D721Med (cell line): ENCODE measurements at regions not wholly inside any gene's neighbourhood (a gene's known extent, or its start where the extent isn't known, plus 50 kb on each side); places are given as distances from the start of the nearest gene placed in this dataset.

Source experiments
- DNase-seq: peaks from one replicate; pipeline ENCODE4 v3.0.0; 2011; ENCODE audit warnings: low spot score; ENCODE audit not compliant: insufficient read length
- FAIRE-seq: peaks from 2 replicates; lab custom pipeline; 2011; peaks lifted over from hg19 to GRCh38; lab: Jason Lieb, UNC
- TF ChIP-seq, protein P1 (sequence below): IDR thresholded peaks from 2 replicates; pipeline ENCODE4 v1.5.1; 2012; ENCODE audit warnings: mild to moderate bottlenecking, control low read depth; ENCODE audit not compliant: insufficient read depth; ENCODE audit errors: missing control alignments

- no peak for FAIRE-seq
- TF ChIP-seq, protein P1, sequence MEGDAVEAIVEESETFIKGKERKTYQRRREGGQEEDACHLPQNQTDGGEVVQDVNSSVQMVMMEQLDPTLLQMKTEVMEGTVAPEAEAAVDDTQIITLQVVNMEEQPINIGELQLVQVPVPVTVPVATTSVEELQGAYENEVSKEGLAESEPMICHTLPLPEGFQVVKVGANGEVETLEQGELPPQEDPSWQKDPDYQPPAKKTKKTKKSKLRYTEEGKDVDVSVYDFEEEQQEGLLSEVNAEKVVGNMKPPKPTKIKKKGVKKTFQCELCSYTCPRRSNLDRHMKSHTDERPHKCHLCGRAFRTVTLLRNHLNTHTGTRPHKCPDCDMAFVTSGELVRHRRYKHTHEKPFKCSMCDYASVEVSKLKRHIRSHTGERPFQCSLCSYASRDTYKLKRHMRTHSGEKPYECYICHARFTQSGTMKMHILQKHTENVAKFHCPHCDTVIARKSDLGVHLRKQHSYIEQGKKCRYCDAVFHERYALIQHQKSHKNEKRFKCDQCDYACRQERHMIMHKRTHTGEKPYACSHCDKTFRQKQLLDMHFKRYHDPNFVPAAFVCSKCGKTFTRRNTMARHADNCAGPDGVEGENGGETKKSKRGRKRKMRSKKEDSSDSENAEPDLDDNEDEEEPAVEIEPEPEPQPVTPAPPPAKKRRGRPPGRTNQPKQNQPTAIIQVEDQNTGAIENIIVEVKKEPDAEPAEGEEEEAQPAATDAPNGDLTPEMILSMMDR: no peak
- no peak for DNase-seq
Measured at GRCh38 chr5:103890313-103890712, 327.7 kb upstream of the NUDT12 start.

DNA sequence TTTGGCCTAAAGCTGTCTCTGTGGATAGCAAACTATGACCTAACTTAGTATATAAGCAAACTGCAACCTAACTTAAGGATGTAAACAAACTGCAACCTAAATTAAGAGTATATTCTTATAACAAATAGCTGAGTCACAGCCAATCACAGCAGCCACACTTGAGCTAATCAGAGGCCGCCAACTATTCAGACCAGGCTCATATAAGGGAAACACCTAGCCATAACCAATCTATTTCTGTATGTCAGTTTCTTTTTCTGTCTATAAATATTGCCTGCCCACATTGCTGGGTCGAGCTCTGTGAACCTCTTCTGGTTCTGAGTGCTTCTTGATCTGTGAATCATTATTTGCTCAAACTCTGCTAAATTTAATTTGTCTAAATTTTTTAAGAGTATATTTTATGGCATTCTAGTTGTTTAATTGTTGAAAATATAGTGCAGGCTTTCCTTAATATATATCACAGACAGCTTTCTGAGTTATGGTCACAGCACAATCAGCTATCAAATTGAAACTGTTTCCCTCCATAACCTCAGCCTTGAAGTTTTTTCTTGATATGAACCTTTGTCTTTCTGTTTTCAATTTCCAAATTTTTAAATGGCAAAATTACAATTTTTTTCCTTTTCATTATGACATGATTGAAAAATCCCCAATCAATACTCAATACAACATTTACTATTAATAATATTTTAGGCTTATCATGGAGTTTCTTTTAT lies 327.1 kb upstream of the NUDT12 start:
- TF ChIP-seq, protein P1: no peak
- DNase-seq: no peak
- FAIRE-seq: no peak

- FAIRE-seq: no peak
- no peak for DNase-seq
Measured at GRCh38 chr5:103886826-103887225, 324.2 kb upstream of the NUDT12 start.

GRCh38 chr5:103883143-103883542 lies 320.6 kb upstream of the NUDT12 start:
- TF ChIP-seq, protein P1: no peak
- FAIRE-seq (no peak), DNase-seq (no peak)

More at GRCh38 chr5:103886826-103887225, 324.2 kb upstream of the NUDT12 start:
- TF ChIP-seq, protein P1: no peak

DNA sequence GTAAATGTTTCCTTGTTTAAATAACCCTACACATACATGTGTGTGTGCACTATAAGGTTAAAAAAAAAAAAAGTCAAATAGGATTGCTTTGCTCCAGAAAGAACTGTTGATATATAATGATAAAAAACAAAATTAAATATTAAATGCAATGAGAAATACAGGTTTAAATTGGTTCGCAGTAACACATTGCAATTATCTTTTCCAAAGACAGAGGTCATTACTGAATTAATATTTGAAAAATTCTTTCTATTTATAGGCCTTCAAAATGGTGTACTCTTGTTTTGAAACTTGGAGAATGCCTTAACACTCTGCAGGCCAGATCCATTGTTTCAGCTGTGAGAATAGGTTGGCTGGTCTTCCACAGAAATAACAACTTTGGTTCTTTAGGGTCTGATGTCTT lies 319.0 kb upstream of the NUDT12 start:
- DNase-seq: no peak
- TF ChIP-seq, protein P1: no peak
- no peak for FAIRE-seq

- no peak for DNase-seq
- TF ChIP-seq, protein P1: no peak
- peak; percentile 51 for FAIRE-seq
Measured at GRCh38 chr5:103867857-103868598, 305.4 kb upstream of the NUDT12 start.

GRCh38 chr5:103866169-103866568 lies 303.6 kb upstream of the NUDT12 start:
- FAIRE-seq (no peak), DNase-seq (no peak)
- TF ChIP-seq, protein P1: no peak
